Esophagus muscularis mucosa (tissue), 3 donors: ENCODE measurements at regions not wholly inside any gene's neighbourhood (a gene's known extent, or its start where the extent isn't known, plus 50 kb on each side); places are given as distances from the start of the nearest gene placed in this dataset.

Experiments used
- POLR2AphosphoS5 ChIP-seq, 2 donors: sonication (generic); formaldehyde crosslinking; IDR thresholded peaks; one replicate each; pipeline ENCODE4 v1.6.1; 2017; ENCODE audit warnings: antibody characterized with exemption in 2 of 2
- TF ChIP-seq, protein P1 (sequence below), 3 experiments: fragments of 200-600 bp in 2 of 3; fragments of 450-650 bp in 1 of 3; sonication (generic) in 2 of 3; IDR thresholded peaks; one replicate each; pipeline ENCODE4 v1.5.1; 2017 to 2019; ENCODE audit warnings: antibody characterized with exemption in 3 of 3, mild to moderate bottlenecking in 2 of 3, moderate library complexity in 1 of 3

DNA sequence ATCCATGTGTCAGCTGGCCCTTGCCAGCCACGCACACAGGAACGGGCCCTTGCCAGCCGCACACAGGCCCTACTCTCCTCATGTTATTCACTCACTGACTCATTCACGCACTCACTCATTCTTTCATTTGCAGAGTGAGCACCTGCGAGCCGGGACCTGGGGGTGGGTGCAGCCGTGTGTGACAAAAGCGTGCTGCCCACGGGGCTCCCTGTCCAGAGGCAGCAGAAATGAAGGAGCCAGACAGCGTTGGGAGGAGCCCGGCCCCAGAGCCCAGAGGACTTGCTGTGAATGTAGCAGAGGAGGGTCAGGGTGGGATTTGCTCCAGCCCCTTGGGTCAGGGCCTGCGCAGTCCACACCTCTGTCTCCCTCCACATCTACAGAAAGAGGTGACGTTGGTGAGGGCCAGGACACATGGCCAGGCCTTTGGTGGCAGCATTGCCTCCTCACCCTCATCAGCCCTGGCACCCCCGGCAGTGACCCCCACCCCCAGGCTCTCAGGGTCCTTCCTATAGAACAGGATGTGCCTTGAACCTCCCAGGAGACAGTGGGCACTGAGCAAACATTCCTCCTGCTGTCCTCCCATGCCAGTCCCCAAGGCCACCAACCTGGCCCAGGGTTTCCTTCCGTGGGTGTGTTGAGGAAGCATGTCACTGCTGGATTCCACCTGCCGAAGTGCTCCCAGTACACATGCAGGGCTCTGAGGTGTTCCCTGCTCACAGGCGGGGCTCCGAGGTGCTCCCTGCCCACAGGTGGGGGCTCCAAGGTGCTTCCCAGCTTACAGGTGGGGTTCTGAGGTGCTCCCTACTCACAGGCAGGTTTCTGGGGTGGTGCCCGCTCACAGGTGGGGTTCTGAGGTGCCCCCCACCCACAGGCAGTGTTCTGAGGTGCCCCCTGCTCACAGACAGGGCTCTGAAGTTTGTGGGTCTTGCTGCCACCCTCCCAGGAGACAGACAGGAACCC is 105.7 kb downstream of the HMX1 start:
- TF ChIP-seq POLR2AphosphoS5 (IDR thresholded peaks at IDR 0.05), result no peak
- TF ChIP-seq, protein P1, sequence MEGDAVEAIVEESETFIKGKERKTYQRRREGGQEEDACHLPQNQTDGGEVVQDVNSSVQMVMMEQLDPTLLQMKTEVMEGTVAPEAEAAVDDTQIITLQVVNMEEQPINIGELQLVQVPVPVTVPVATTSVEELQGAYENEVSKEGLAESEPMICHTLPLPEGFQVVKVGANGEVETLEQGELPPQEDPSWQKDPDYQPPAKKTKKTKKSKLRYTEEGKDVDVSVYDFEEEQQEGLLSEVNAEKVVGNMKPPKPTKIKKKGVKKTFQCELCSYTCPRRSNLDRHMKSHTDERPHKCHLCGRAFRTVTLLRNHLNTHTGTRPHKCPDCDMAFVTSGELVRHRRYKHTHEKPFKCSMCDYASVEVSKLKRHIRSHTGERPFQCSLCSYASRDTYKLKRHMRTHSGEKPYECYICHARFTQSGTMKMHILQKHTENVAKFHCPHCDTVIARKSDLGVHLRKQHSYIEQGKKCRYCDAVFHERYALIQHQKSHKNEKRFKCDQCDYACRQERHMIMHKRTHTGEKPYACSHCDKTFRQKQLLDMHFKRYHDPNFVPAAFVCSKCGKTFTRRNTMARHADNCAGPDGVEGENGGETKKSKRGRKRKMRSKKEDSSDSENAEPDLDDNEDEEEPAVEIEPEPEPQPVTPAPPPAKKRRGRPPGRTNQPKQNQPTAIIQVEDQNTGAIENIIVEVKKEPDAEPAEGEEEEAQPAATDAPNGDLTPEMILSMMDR (IDR thresholded peaks at IDR 0.05), result no peak
